GM18505 (cell line): ENCODE measurements at regions not wholly inside any gene's neighbourhood (a gene's known extent, or its start where the extent isn't known, plus 50 kb on each side); places are given as distances from the start of the nearest gene placed in this dataset.

Experiments used
- ATAC-seq: cut with Tn5 transposase; IDR thresholded peaks from one replicate; pipeline ENCODE4 v1.9.1; 2021; ENCODE audit not compliant: unreplicated experiment
- POLR2A ChIP-seq: IDR thresholded peaks from 4 replicates; pipeline ENCODE4 v1.6.1; 2011; ENCODE audit warnings: borderline replicate concordance; ENCODE audit not compliant: insufficient read depth, insufficient read length; ENCODE audit errors: extremely low read depth

DNA sequence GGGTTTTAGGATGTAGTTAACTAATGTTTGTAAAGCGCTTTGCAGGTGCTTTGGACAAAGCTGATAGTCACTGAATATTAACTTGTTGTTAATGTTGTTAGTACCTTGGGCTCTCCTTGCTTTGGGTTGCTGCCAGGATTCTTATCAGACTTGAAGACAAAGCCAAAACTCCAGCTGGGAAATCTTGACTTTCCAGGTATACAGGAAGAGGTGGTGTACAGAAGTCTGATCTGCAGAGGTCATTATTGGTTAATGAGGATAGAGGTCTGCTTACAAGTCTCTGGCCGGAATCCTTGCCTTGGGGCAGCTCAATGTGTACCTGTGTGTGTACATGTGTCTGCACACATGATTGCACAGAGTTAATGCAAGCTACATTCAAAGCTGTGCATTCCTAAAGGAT is 96.0 kb upstream of the POU3F1 start:
- no peak for ATAC-seq
- TF ChIP-seq POLR2A: no peak

DNA sequence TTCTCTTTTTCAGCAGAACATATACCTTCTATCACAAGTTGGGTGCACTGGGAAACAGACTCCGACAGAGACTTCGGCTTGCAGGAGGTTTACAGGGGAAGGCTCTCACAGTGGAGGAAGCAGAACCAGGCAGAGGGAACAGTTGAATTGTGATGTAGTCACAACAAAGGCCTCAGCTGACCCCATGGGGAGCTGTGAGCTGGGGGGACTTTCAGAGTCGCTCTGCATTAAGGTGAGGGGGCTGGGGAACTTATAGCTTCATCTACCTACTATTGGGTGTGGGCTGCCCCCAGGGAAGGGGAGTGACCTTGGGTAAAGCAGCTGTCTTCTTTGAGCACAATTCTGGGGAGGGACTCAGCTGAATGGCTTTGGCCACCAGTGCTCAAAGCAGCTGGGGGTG is 94.9 kb upstream of the POU3F1 start:
- TF ChIP-seq POLR2A: no peak
- ATAC-seq: no peak

DNA sequence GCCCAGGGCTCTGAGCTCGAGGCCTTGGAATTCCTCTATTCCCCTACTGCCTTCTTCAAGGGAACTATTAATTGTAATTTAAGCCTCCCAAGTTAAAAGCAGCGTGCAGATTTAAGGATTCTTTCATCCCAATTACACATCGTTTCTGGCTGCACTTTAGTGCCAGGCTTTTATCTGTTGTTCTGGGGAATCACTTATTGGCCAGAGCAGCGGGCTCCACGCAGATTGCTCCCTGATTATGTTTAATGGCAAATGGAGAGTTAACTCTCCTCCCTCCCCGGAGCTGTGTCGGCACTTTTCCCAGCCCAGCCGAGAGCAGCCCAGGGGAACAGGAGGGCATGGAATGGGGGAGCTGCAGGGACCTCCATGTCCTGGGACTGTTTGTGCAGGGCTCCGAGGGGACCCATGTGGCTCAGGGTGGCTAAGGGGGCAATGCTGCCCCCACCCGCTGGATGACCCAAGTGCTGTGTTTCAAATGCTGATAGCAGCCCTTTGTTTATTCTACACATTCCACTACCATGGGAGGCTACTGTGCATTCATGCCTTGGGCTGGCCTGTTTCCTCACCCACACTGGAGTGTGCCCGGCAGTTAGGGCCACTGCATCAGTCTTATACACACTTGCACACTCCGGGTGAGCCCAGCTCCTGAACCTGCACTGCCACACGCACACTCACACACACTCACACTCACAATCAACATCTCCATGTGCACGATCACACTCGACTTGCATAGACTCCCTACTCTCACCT is 93.3 kb upstream of the POU3F1 start:
- no peak for ATAC-seq
- TF ChIP-seq POLR2A: no peak

DNA sequence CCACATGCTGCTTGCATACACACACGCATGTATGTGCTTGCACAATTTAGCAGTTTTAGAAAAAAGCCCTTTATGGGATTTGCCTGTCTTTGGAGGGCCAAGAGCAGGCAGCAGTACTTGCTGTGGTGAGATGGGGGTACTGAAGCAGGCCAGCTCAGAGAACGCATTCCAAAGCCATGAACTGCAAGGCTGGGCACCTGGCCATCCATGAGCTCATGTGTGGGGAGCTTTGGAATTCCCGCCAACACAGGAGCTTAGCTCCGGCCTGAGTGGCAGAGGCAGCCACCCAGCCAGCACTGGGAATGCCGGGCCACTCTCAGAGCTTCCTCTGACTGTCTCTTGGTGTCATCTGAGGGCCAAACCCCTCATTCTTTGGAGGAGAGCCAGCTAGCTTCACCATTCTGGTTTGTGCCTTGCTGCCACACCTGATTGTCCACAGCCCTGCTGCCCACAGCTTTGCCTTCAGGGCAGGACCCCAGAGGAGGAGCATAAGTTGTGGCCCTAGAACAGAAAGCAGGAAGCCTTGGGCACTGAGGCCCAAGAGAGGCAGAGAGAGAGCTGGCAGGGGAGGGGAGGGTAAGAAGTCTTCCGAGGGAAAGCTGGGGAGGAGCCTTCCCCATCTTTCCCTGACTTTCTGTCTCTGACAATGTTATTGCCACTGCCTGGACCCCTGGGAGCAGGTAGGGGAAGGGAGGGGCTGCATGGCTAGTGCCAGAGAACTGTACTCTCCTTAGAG is 92.1 kb upstream of the POU3F1 start:
- ATAC-seq: no peak
- TF ChIP-seq POLR2A: no peak

DNA sequence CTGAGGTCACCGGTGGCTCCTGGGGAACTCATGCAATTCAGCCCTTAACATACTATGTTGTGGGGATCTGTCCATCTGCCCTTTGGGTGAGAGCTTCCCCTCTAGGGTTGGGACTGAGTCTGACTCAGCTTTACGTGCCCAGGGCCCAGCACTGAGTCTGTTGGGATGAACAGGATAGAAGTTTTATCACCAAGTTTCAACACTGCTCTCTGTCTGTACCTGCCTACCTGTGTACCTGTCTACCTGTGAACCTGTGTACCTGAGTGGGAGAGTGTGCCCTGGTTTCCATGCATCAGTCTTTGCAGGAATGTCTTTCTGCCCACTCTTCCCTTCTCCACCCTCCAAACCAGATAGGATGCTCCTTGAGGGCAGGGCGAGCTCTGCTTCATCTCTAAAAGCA is 90.6 kb upstream of the POU3F1 start:
- no peak for ATAC-seq
- no peak for TF ChIP-seq POLR2A

DNA sequence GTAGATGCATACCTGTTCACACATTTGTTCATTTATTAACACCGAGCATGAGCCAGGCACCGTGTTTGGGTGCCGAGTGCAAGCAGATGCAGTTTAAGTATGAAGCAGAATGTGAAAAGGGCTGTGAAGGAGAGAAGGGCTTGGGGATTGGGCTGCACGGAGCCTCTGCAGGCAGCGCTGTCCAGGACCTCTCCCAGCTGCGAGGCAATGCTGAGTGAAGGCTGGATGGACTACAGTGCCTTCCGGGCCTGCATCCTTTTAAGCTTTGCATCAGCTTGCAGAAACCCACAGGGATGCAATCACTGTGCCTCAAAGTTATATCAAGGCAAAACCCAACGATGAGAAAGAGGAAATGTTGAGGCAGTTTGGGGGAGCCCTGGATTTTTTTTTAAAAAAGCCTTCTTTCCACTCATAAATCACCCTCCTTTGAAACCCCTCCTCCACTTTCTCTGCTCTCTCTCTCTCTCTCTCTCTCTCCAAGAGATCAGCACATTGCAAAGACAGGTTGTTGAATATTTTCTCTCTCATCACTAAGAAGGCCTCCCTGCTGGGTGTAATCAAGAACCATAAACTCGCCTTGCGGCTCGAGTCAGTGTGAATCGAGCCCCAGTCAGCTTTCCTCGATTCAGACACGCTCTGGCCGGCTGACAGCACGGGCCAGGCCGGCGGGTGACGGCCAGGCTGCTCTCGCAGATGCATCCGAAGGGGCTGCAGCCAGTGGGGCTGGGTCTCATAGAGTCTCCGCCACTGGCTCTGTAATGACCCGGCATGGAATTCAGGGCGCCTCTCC is 89.2 kb upstream of the POU3F1 start:
- ATAC-seq: no peak
- no peak for TF ChIP-seq POLR2A

DNA sequence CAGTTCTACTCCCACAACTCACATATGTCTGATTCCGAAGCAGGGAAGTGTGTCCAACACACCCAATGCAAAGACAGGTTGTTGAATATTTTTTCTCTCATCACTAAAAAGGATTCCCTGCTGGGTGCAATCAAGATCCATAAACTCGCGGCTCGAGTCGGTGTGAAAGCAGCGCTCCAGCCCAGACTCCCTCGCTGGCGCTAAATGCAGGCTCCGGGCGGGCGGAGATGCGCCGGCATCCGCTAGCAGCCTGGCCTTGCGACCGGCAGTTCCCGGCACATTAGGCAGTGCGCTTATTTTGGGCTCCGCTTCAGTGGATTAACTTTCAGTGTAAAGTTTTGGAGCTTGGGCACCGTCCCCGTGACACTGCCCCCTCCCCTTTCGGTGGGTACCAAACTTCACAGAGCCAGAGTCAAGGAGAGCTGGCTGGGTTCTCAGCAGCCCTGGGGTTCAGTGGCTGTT is 87.7 kb upstream of the POU3F1 start:
- TF ChIP-seq POLR2A: no peak
- ATAC-seq: no peak

DNA sequence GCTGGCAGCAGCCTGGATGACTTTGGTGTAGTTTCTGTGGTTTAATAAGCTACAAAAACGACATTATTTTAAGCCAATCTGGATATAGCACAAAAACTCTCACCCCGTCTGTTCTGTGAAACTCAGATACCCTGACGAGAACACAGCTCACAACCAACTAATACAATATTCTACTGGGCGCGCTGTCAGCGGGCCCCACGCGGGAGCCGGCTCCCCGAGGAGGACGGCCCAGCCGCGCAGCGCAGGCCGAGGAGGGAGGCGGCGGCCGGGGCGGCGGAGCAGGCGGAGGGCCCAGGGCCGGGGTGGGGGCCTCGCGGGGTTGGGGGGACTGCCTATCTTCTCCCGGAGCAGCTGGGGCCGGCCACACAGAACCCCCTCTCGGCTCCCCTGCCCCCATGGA is 87.2 kb upstream of the POU3F1 start:
- no peak for TF ChIP-seq POLR2A
- no peak for ATAC-seq

DNA sequence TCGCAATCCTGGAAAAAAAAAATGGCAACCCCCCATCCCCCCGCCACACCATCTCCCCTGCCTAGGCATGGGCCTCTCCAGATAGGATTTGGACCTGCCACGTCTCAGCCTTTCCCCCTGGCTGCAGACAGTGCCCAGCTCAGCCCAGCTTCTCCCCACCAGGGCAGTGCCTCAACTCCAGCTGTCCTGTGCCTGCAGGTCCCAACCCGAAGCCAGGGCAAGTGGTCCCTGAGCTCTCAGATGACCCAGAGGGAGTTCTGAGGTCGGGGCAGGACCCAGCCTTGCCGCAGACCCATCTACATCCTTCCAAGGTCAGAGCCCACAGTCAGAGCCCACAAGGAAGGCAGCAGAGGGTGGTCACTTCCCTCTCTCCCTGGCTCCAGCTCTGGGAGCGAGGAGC is 86.7 kb upstream of the POU3F1 start:
- ATAC-seq: no peak
- TF ChIP-seq POLR2A: no peak

DNA sequence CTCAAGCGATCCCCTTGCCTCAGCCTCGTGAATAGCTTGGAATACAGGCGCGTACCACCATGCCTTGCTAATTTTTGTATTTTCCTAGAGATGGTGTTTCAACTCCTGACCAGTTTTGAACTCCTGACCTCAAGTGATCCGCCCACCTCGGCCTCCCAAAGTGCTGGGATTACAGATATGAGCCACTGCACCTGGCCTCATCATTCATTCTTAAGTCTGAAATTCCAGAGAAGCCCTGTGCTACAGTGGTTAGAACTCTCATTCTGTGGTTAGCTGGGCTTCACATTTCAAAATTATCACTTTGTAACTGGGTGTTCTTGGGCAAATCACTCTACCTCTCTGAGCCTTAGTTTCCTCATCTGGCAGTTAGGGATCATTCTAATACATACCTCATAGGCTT is 86.1 kb upstream of the POU3F1 start:
- TF ChIP-seq POLR2A: no peak
- no peak for ATAC-seq

DNA sequence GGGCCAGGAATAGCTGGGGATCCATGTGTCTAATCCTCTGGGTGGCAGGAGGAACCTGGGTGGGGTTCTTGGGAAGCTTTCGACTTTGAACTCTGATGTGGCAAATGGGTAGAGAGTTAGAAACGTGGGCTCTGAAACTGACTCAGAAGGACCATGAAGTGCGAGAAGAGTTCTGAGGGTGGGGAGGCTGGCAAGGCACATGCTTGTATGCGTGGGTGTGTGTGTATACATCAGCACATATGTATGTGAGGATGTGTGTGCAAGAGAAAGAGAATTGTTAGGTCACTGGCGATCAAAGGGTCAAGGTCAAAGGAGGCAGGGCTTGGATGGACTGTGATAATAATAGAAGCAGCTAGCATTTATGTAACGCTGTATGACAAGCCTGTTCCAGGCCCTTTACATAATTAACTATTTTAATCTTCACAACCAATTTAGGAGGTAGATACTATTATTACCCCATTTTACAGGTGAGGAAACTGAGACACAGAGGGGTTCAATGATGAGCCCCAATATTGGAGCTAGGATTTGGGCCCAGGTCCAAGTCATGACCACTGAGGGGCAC is 84.5 kb upstream of the POU3F1 start:
- no peak for TF ChIP-seq POLR2A
- ATAC-seq: no peak

DNA sequence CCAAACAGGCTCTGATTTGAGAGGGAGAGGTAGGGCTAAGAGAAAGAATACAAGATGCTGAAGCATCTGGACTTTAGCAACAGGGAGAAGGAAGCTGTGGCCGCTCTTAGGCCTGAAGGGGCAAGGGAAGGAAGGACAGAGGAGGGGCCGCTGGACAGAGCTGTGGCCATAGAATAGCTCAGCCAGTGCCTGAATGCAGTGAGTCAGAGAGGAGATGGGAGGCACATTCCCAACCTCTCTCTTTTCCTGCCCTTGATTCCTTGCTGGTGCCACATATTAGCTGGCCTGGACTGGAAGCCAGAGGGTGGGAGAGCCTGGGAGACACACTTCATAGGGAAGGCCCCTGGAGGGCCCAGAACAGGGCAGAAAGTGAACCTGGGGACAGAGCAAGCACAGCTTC is 83.4 kb upstream of the POU3F1 start:
- no peak for ATAC-seq
- no peak for TF ChIP-seq POLR2A

DNA sequence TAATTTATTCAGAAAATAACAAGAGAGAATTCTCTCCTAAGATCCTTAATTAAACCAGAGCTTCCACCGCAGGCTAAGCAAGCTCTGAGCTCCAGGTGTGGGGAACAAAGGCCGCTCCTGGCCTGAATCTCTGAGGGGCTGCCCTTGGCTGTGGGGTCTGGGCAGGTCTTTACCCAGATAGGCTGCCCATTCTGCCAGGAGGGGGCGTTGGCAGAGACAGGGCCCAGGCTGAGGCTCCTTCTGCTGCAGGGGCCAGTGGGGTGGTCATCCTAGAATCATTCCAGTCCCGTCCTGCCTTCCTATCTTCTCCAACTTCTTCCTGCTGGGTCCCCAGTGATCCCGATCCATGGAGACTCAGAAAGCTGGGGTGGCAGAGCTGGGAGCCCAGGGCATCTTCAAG is 82.9 kb upstream of the POU3F1 start:
- no peak for TF ChIP-seq POLR2A
- no peak for ATAC-seq
